Skeletal muscle cell (primary cell): ENCODE measurements at regions not wholly inside any gene's neighbourhood (a gene's known extent, or its start where the extent isn't known, plus 50 kb on each side); places are given as distances from the start of the nearest gene placed in this dataset.
"Not testable (repeated sequence)": the region's sequence is repeated elsewhere in the genome, so short reads cannot be mapped to it uniquely, and the experiment has no call there.

Source experiments
- DNase-seq: peaks from one replicate; pipeline ENCODE4 v3.0.0-alpha.2; 2010; ENCODE audit warnings: low read depth
- H3K4me3 ChIP-seq: 2 replicates; pipeline ENCODE4 v1.5.1; 2011; ENCODE audit warnings: low read depth, mild to moderate bottlenecking, control low read depth, low read length, moderate library complexity

GRCh38 chr5:92981001-92981400 lies 600.0 kb downstream of the NR2F1-AS1 start:
- no peak for DNase-seq
- no peak overlapping the region for H3K4me3 ChIP-seq

GRCh38 chr5:92980491-92980890 lies 600.5 kb downstream of the NR2F1-AS1 start:
- no peak for DNase-seq
- no peak overlapping the region for H3K4me3 ChIP-seq

- no peak for DNase-seq
- no peak overlapping the region for H3K4me3 ChIP-seq
Observed at GRCh38 chr5:92979716-92980115, 601.3 kb downstream of the NR2F1-AS1 start.

- no peak overlapping the region for H3K4me3 ChIP-seq
- DNase-seq, result no peak
Observed at GRCh38 chr5:92977846-92978540, 603.0 kb downstream of the NR2F1-AS1 start.

GRCh38 chr5:92976156-92976555 lies 604.9 kb downstream of the NR2F1-AS1 start:
- H3K4me3 ChIP-seq, result no peak overlapping the region
- DNase-seq, result no peak

GRCh38 chr5:92969781-92970237 lies 611.2 kb downstream of the NR2F1-AS1 start:
- no peak for DNase-seq

GRCh38 chr5:92969191-92969780 lies 611.7 kb downstream of the NR2F1-AS1 start:
- no peak overlapping the region for H3K4me3 ChIP-seq
- no peak for DNase-seq

More at GRCh38 chr5:92969781-92970237, 611.2 kb downstream of the NR2F1-AS1 start:
- H3K4me3 ChIP-seq, result no peak overlapping the region

GRCh38 chr5:92963800-92964199 lies 617.2 kb downstream of the NR2F1-AS1 start:
- H3K4me3 ChIP-seq, result no peak overlapping the region
- no peak for DNase-seq

GRCh38 chr5:92962752-92963151 lies 618.3 kb downstream of the NR2F1-AS1 start:
- H3K4me3 ChIP-seq, result no peak overlapping the region
- DNase-seq, result no peak

- no peak overlapping the region for H3K4me3 ChIP-seq
- DNase-seq, result no peak
Observed at GRCh38 chr5:92956886-92957285, 624.1 kb downstream of the NR2F1-AS1 start.

- H3K4me3 ChIP-seq, result no peak overlapping the region
- no peak for DNase-seq
Observed at GRCh38 chr5:92952243-92952642, 628.8 kb downstream of the NR2F1-AS1 start.

GRCh38 chr5:92951746-92952145 lies 629.3 kb downstream of the NR2F1-AS1 start:
- no peak for DNase-seq
- no peak overlapping the region for H3K4me3 ChIP-seq

GRCh38 chr5:92946546-92946945 lies 634.5 kb downstream of the NR2F1-AS1 start:
- no peak overlapping the region for H3K4me3 ChIP-seq
- DNase-seq, result no peak

GRCh38 chr5:92945605-92946097 lies 635.4 kb downstream of the NR2F1-AS1 start:
- no peak for DNase-seq
- no peak overlapping the region for H3K4me3 ChIP-seq

- H3K4me3 ChIP-seq, result no peak overlapping the region
- DNase-seq, result peak; percentile 53
Observed at GRCh38 chr5:92944903-92945604, 636.0 kb downstream of the NR2F1-AS1 start.

- DNase-seq, result no peak
- H3K4me3 ChIP-seq, result no peak overlapping the region
Observed at GRCh38 chr5:92944337-92944736, 636.7 kb downstream of the NR2F1-AS1 start.

GRCh38 chr5:92942762-92943161 lies 638.3 kb downstream of the NR2F1-AS1 start:
- H3K4me3 ChIP-seq, result no peak overlapping the region
- no peak for DNase-seq

- no peak for DNase-seq
Observed at GRCh38 chr5:92941806-92942205, 639.2 kb downstream of the NR2F1-AS1 start.

GRCh38 chr5:92939428-92939827 lies 641.6 kb downstream of the NR2F1-AS1 start:
- no peak for DNase-seq
- no peak overlapping the region for H3K4me3 ChIP-seq

More at GRCh38 chr5:92941806-92942205, 639.2 kb downstream of the NR2F1-AS1 start:
- no peak overlapping the region for H3K4me3 ChIP-seq

GRCh38 chr5:92937396-92937795 lies 643.6 kb downstream of the NR2F1-AS1 start:
- H3K4me3 ChIP-seq, DNase-seq: not testable (repeated sequence)
